Activated CD8-positive, alpha-beta T cell treated with anti-CD3 and anti-CD28 coated beads for 36 hours (primary cell): ENCODE measurements at regions not wholly inside any gene's neighbourhood (a gene's known extent, or its start where the extent isn't known, plus 50 kb on each side); places are given as distances from the start of the nearest gene placed in this dataset.

Source experiments
- ATAC-seq: fragments of 200-7000 bp; cut with Tn5 transposase; one replicate; pipeline ENCODE4 v1.10.0; 2021; ENCODE audit warnings: mild to moderate bottlenecking, moderate library complexity
- CTCF ChIA-PET: fragments of 350-600 bp; sonication (Branson Sonifier 250); formaldehyde crosslinking; loops from one replicate; lab custom pipeline; 2021; ENCODE audit warnings: antibody characterized with exemption; lab: Charles Lee
- POLR2A ChIA-PET: fragments of 350-600 bp; sonication (Branson Sonifier 250); formaldehyde crosslinking; loops from one replicate; lab custom pipeline; 2021; ENCODE audit warnings: antibody characterized with exemption; lab: Charles Lee
- DNase-seq: peaks from one replicate; pipeline ENCODE4 v3.0.0-alpha.2; 2020
- H3K27ac Mint-ChIP-seq: one replicate; pipeline ENCODE4 v1.8.0; 2021; ENCODE audit warnings: mild to moderate bottlenecking, mixed read lengths
- H3K27me3 Mint-ChIP-seq: one replicate; pipeline ENCODE4 v1.8.0; 2021; ENCODE audit warnings: mixed read lengths
- H3K36me3 Mint-ChIP-seq: one replicate; pipeline ENCODE4 v1.8.0; 2021; ENCODE audit warnings: low read depth, mixed read lengths
- H3K4me1 Mint-ChIP-seq: one replicate; pipeline ENCODE4 v1.8.0; 2021; ENCODE audit warnings: low read depth, mixed read lengths
- H3K4me3 Mint-ChIP-seq: one replicate; pipeline ENCODE4 v1.8.0; 2021; ENCODE audit warnings: mild to moderate bottlenecking, moderate library complexity, mixed read lengths
- H3K9me3 Mint-ChIP-seq: one replicate; pipeline ENCODE4 v1.8.0; 2021; ENCODE audit warnings: mixed read lengths
- intact Hi-C: fragments of 100-400 bp; cut with micrococcal nuclease; formaldehyde crosslinking; loops from one replicate; pipeline ENCODE4 v1.10.0; 2022
- TF ChIP-seq, protein P1 (sequence below): fragments of 200-600 bp; IDR thresholded peaks from one replicate; pipeline ENCODE4 v1.8.0; 2022; ENCODE audit warnings: antibody characterized with exemption, mild to moderate bottlenecking

- Mint-ChIP-seq H3K27me3 (peaks cover 25% of the 10 kb centered on the region), H3K9me3 (no peaks in the 10 kb centered on the region), H3K36me3 (no peaks in the 10 kb centered on the region), H3K4me1 (peaks cover 4% of the 10 kb centered on the region), H3K27ac (no peak overlapping the region), H3K4me3 (no peak overlapping the region)
- POLR2A ChIA-PET: interaction anchor here (0.6 kb wide), 1 partner anchor 677 kb away, joined by 3 read pairs; no protein-coding TSS in a partner anchor
- CTCF ChIA-PET: no interaction called here
- no peak for ATAC-seq
- TF ChIP-seq, protein P1, sequence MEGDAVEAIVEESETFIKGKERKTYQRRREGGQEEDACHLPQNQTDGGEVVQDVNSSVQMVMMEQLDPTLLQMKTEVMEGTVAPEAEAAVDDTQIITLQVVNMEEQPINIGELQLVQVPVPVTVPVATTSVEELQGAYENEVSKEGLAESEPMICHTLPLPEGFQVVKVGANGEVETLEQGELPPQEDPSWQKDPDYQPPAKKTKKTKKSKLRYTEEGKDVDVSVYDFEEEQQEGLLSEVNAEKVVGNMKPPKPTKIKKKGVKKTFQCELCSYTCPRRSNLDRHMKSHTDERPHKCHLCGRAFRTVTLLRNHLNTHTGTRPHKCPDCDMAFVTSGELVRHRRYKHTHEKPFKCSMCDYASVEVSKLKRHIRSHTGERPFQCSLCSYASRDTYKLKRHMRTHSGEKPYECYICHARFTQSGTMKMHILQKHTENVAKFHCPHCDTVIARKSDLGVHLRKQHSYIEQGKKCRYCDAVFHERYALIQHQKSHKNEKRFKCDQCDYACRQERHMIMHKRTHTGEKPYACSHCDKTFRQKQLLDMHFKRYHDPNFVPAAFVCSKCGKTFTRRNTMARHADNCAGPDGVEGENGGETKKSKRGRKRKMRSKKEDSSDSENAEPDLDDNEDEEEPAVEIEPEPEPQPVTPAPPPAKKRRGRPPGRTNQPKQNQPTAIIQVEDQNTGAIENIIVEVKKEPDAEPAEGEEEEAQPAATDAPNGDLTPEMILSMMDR: no peak
- DNase-seq: no peak
- intact Hi-C loops: no loop called here
Measured at GRCh38 chr15:79676621-79677020, 220.2 kb downstream of the MTHFS start.

DNA sequence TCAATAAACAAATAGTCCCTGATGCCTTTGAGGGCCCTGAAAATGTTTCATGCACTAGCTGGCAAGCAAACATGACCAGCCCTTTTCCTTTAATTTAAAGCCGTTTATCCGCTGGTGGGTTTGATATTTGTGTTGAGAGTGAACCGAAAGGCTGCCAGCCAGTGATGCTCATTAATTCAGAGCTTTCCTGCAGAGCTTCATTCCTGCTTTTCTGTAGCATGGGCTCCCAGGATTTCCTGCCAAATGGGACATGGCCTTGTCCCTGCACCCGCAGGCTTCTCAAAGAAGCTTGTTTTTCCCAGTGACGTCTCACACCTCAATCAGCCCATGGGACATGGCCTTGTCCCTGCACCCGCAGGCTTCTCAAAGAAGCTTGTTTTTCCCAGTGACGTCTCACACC lies 219.6 kb downstream of the MTHFS start:
- Mint-ChIP-seq H3K4me1 (peaks cover 4% of the 10 kb centered on the region), H3K4me3 (no peak overlapping the region), H3K9me3 (no peaks in the 10 kb centered on the region), H3K36me3 (no peaks in the 10 kb centered on the region), H3K27ac (no peak overlapping the region), H3K27me3 (peaks cover 30% of the 10 kb centered on the region)
- TF ChIP-seq, protein P1: no peak
- intact Hi-C loops: no loop called here
- CTCF ChIA-PET: no interaction called here
- no peak for DNase-seq
- POLR2A ChIA-PET: interaction anchor here (0.6 kb wide), 1 partner anchor 676 kb away, joined by 3 read pairs; no protein-coding TSS in a partner anchor
- no peak for ATAC-seq

GRCh38 chr15:79678032-79678701 lies 218.6 kb downstream of the MTHFS start:
- DNase-seq: no peak
- TF ChIP-seq, protein P1: no peak
- Mint-ChIP-seq H3K27ac (no peak overlapping the region), H3K4me3 (no peak overlapping the region), H3K36me3 (no peaks in the 10 kb centered on the region), H3K4me1 (peaks cover 4% of the 10 kb centered on the region), H3K27me3 (peaks cover 30% of the 10 kb centered on the region), H3K9me3 (no peaks in the 10 kb centered on the region)
- intact Hi-C loops: no loop called here
- ATAC-seq: no peak
- ChIA-PET POLR2A (no interaction called here), CTCF (no interaction called here)

- DNase-seq: no peak
- no peaks in the 10 kb centered on the region for H3K9me3 Mint-ChIP-seq
- TF ChIP-seq, protein P1: no peak
- no peak overlapping the region for H3K4me3 Mint-ChIP-seq
- peaks cover 16% of the 10 kb centered on the region for H3K27me3 Mint-ChIP-seq
- ChIA-PET CTCF (no interaction called here), POLR2A (no interaction called here)
- intact Hi-C loops: no loop called here
- H3K27ac Mint-ChIP-seq: no peak overlapping the region
- H3K4me1 Mint-ChIP-seq: no peaks in the 10 kb centered on the region
- no peaks in the 10 kb centered on the region for H3K36me3 Mint-ChIP-seq
- peak; percentile 37 for ATAC-seq
Measured at GRCh38 chr15:79680720-79681119, 216.1 kb downstream of the MTHFS start.

DNA sequence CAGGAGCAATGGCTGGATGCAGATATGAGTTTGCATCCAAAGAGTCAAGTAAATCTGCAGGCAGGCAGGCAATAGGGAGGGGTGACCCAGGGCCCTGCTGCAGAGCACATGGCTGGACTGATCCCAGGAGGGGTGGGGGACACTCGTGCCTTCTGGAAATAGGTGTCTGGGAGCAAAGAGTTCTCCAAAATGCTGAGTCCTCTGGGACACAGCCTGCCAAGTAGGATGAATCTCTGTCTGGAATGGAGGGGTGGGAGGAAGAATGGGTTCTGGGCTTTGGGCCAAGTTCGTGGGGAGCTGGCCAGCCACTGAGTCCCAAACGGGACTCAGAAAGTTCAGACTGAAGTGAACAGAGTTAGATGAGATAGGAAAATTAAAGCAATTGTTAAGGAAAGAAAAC lies 214.5 kb downstream of the MTHFS start:
- POLR2A ChIA-PET: no interaction called here
- TF ChIP-seq, protein P1: no peak
- ATAC-seq: no peak

More for the DNA sequence above, 214.5 kb downstream of the MTHFS start:
- Mint-ChIP-seq H3K27me3 (peaks cover 19% of the 10 kb centered on the region), H3K4me3 (no peak overlapping the region), H3K36me3 (no peaks in the 10 kb centered on the region), H3K4me1 (no peaks in the 10 kb centered on the region), H3K27ac (no peak overlapping the region), H3K9me3 (no peaks in the 10 kb centered on the region)
- DNase-seq: no peak
- intact Hi-C loops: no loop called here
- CTCF ChIA-PET: no interaction called here
